Activated CD4-positive, CD25-positive, alpha-beta regulatory T cell (primary cell): ENCODE measurements at regions not wholly inside any gene's neighbourhood (a gene's known extent, or its start where the extent isn't known, plus 50 kb on each side); places are given as distances from the start of the nearest gene placed in this dataset.

Source experiments
- DNase-seq, 4 experiments: peaks; one replicate each; lab custom pipeline; 2025; lab: John Stamatoyannopoulos, UW

DNA sequence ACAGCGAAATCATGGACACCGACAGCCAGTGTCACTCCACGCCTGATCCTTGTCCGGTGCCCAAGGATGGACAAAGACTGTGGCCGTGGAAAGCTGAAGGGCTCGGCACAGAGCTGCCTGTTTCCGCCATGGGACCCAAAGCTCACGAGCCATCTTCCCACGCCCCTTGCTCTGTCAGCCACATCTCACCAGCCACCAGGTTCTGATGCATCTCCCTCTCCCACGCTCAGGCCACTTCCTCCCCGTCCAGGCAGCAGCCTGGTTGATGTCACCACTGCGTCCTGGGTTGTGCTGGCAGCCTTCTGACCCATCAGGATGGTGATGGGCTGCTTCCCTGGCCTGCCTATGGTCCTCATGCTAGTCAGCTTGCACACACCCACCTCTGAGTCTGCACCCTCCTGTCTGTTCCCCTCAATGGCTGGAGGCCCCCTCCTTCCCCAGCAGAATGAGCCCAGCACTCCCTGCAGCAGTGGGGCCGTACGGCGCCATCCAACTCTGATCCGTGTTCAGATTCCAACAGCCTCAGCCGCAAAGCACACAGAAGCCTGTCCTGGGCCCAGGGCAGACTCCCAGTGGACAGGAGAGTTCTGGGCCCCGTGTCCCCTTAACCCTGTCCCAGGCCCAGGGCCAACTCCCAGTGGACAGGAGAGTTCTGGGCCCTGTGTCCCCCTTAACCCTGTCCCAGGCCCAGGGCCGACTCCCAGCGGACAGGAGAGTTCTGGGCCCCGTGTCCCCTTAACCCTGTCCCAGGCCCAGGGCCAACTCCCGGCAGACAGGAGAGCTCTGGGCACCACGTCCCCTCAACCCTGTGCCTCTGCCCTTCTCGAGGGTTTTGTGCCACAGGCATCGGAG is 259.5 kb downstream of the BRD1 start:
- no peak for DNase-seq

DNA sequence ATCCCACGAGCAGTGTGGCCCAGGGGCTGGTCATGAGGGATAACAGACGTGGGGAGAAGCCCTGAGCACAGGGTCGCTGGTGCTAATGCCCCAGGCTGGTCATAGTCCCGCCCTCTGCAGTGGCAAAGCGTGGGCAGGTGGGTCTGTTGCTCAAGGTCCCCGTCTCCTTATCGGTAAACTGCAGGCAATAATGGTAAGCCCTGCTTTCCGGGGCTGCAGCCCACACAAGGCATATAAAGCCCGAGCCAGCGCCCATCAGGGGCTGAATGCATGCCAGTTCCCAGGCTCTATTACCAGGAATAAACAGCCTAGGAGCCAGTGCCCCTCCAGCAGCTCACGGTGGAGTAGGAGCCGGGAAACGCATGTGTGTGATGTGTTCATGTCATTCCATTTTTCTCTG is 261.0 kb downstream of the BRD1 start:
- no peak for DNase-seq

DNA sequence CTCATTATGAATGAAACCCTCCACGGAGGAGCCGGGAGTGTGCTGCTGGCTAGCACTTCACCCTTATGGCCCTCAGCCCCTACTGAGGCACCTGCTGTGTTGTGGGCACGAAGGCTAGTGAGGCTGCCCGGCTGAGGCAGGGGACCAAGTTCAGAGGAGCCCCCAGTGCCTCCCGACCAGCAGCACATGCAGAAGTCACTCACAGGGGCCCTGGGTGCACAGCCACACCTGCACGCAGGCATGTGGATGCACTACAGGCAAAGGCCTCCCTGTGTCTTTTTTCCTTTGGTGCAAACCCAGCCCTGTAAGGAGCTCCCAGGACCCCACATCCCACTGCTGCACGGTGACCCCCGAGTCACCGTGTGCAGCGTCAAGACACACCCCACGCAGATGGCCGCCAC is 261.5 kb downstream of the BRD1 start:
- DNase-seq = no peak

DNA sequence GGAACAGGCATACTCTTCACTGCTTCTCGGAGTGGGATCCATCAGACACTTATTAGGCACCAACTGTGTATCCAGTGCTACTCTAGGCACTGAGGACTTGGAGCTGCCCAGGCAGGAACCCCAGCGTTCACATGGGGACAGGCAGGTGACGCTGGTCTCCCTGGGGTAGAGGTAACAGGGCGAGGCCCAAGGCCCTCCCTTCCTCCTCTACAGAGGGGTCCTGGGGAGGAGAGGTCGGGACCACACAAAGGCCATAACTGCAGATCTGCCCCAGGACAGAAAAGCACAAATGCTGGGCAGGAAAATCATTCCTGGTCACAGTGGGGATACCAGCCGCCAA is 262.2 kb downstream of the BRD1 start:
- no peak for DNase-seq

DNA sequence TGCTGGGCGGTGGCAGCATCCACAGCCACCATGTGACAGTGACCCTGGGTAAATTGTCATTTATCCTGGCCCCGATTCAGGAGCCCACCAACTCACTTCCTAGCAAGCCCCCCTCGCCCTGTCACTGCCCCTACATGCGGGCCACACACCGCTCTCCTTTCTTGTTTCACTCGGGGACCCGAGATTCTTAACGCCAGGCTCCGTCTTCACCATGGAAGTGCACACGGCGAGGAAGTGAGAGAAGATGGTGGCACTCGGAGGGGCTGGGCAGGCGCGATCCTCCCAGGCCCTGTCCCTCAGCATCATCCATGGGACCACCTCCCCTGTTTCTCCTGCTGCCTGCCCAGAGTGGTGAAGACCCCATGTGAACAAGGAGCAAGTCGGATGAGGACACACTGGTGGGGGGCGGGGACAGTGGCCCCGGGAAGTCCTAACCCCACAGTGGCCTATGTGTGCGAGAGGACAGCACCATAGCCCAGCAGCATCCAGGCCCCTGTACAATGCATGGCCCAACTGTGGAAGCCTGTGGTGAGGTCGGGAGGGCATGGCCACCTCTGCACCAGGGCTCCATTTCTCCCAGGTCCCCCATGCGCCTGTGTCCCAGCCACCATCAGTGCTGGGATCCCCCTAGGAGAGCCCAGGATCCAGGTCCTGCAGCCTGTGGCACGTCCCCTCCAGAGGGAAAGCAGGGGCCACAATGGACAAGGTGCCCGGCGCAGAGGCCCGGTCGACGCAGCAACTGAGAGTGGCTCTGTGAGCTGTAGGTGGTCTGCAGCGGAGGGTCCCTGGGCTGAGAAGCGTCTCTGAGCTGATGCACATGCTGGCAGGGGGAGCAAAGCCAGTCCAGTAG is 262.8 kb downstream of the BRD1 start:
- DNase-seq = no peak

DNA sequence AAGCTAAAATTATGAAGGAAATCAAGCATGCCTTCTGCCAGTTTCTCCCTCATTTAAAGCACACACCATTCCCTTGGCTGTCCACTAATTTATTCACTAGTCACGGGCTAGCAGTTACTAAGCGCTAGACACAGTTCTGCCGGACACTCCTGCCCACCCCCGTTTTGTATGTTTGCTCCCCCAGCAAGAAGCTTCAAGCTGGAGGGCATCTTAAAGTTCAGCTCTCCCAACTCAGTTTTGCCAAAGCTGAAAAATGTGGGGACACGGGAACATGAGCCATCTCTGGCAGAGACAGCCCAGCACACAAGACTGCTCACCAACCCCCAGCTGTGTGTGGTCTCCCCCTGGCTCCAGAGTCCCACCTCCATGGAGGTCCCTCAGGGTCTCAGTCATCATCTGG is 263.6 kb downstream of the BRD1 start:
- no peak for DNase-seq

DNA sequence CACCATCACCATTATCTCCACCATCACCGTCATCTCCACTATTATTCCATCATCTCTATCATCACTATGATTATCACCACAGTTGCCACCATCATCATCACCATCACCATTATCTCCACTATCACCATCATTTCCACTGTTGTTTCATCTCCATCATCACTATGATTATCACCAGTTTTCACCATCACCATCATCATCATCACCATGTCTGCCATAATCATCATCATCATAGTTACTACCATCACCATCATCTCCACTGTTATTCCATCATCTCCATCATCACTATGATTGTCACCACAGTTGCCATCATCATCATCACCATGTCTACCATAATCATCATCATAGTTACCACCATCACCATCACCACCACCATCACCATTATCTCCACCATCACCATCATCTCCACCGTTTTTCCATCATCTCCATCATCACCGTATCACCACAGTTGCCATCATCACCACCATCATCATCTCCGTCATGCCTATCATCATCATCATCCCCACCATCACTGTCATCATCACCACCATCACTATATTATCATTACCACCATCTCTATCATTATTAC is 264.9 kb downstream of the BRD1 start:
- DNase-seq = no peak

DNA sequence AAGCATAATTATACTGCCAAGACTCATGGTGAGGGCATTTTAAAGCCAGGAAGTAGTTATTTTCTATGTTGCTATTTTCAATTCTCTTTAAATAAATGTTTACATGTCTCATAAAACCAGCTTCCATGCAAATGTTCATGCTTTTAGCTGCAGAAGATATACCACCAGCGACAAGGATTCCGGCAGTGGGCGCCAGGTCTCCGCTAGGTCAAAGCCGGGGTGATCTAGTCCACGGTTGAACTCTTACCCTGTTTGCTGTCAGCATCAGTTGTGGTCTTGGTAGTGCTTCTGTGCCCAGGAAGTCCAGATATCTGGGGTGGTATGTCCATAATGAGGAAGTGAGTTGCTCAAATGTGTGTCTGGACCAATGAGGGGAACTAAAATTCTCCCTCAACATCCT is 265.7 kb downstream of the BRD1 start:
- DNase-seq = no peak

DNA sequence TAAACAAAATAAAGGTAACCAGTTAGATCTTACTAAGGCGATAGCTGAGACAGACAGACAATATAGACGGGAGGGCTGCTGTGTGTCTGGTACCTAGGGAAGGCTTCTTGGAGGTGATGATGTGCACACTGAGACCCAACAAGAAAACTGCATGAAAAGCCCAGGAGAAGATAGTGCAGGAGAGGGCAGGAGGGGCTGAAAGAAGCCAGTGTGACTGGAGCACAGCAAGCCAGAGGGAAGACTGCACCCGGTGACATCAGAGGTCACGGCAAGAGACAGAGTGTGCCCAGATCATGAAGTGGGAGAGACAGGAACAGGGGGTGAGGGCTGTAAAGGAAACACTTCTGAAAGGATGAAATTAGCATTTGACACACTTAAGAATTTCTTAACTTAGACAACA is 266.3 kb downstream of the BRD1 start:
- DNase-seq = no peak

DNA sequence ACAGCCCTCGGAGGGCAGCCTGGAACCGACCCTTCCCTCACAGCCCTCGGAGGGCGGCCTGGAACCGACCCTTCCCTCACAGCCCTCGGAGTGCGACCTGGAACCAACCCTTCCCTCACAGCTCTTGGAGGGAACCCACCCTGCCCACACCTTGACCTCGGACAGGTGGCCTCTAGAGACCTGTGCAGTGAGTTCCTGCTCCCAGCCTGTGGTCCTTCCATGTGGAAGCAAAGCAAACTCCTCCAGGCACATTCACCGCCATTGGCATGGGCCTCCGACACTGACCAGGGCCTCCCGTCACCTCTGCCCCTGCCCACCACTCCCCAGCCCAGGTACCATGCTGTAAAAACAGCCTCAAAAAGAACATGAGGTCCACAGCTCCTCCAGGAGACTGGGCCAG is 272.1 kb downstream of the BRD1 start:
- DNase-seq = no peak

DNA sequence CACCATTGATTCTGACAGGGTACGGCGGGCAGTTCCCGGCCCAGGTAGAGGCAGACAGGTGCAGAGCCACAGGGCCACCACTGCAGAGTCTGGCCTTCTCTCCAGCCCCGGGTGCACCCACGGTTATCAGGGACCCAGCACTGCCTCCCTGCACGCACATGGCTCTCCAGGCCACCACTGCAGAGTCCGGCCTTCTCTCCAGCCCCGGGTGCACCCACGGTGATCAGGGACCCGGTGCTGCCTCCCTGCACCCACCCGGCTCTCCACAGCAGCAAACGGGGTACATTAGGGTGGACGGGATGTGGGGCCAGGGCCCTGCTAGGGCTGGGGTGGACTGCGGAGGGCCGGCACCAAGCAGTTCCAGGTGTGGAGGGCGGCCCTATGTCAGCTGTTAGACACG is 272.9 kb downstream of the BRD1 start:
- no peak for DNase-seq

DNA sequence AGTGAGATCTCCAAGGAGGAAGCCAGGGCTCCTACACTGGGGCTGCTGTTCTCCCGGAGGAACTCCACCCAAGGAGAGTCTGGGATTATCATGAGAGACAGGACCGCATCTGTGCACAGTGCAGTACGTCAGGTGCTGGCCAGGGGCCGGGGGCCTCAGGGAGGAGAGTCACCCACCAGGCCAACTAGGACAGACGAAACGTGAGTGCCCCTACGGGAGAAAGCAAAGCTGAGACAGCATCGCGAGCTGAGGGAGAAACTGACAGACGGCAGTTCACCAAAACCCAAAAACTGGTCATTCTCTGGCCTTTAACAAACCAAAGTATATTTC is 273.4 kb downstream of the BRD1 start:
- DNase-seq = no peak

DNA sequence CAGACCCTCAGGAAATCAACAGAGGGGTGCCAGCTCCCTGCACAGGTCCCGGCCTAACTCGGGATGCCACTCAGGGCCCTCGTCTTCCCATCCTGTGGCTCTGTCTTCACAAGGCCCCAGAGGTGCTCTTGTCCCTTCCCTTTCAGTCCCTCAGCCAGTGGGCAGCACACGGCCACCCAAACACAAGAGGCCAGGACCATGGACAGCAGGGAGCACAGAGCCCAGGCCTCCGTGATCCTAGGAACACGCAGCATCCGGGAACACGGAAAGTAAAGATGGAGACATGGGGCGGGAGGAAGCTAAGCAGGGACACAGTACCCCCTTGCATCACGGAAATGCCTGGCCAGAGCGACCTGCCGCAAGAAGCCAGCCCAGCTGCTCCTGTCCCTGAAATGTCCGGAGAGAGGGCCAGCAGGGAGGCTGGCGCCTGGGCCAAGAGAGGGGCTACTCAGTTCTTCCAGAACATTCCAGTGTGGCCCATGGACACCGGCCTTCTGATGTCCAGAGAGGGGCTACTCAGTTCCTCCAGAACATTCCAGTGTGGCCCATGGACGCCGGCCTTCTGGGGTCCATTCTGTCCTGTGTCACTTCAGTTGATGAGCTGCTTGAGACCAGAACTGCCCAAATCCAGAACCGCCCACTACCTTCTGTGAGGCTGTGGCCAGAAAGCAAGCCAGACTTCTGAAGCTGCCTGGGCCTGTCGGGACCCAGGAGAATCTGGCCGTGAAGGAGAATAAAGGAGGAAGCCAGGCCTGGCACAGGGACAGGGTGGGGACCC is 274.0 kb downstream of the BRD1 start:
- DNase-seq = no peak

DNA sequence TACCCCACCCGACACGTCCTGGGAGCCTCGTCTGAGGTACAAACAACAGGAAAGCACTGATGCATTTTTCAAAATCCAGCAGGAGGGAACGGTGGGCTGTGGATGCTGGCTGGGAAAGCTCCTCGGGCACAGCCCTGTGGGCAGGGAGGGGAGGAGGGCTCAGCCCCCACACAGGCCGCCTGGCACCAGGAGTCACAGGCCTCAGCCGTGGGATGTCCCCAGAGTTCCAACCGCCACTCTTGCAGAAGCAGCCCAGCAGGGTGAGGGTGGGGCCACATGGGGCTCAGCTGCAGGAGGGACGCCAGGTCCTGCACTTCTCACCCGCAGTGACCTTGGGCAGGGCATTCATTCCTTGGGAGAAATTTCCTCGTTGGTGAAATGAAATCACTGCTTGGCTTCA is 274.6 kb downstream of the BRD1 start:
- DNase-seq = no peak

DNA sequence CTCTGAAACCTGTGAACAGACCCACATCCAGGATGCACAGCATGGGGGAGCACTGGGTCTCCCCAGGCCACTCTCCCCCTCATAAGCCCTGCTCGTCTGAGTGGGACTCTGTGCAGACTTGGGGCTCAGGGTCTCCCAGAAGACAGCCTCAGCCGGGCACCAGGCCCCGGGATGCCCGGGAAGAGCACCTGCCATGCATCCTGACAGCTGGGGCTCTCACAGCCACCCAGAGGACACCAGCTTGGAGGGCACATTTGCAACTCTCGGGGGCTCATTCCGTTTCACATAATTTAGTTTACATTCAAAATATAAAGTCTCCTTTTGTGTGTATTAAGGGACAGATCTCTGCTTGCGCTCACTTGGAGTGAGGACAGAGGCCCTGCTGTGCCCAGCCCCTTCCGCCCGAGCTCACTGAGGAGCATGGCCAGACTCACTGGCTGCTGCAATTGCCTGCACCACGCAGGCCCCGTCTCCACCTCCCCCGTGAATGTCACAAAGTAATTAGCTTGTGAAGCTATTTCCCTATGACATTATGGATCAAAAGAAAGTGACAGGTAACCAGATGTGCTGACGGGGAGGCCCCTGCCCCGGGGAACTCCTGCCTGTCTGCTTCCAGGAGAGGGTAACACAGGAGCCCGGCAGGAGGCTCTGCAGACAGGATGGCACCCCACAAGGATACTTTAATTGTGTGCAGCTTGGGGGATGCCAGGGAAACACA is 275.6 kb downstream of the BRD1 start:
- DNase-seq = no peak

DNA sequence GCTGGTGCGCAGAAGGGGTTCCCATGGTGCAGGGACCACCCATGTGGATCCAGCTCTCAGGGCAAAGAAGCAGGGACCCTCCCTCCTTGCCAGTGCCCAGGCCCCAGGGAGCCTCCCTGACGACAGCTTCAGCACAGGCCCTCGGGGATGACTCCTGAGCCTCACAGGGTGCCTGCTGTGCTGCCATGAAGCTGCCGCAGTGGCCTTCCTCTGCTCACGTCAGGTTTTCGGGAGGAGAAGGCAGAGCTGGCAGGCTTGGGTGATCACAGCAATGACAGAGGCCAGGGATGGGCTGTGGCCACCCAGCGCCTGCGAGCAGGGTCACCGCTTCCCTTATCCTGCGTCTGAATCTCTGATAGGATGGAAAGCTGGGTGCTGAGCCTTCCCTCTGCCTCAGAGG is 276.2 kb downstream of the BRD1 start:
- DNase-seq = no peak

DNA sequence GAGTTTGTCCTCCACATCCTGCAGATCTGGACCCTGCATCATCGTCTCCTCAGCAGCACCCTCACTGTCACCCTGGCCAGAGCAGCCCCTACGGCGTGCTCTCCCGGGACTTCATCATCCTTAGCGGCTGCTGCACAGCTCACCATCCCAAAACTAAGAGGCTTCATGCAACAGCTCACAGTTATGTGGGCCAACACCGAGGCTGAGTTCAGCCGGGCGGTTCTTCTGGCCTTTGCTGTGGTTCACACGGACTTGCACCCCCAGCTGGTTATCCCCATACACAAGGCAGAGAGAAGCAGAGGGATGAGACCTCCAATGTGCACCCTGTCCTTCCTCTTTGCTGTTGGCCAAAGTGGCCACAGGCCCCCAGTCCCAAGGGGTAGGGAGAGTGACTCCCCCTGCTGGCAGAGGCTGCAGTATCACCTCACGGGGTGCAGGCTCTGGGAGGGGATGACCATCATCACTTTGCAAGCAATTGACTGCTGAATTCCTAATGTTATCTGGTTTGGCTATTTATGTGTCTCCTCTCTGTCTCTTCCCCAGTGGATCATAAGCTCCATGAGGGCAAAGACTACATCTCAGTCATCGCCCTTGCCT is 276.8 kb downstream of the BRD1 start:
- no peak for DNase-seq

DNA sequence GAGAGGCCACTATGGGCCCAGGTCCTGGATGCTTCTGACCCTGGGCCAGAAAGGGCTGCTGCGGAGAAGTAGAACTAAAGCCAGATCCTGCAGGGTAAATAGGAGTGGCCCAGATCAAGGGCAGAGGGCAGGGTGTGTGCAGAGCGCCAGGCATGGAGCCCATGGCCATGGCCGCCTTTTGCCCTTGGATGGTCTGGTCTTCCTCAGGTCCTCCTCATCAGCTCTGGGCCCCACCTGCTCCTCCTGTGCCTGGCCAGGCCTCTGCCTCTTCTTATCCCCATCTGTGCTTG is 277.6 kb downstream of the BRD1 start:
- DNase-seq = no peak

DNA sequence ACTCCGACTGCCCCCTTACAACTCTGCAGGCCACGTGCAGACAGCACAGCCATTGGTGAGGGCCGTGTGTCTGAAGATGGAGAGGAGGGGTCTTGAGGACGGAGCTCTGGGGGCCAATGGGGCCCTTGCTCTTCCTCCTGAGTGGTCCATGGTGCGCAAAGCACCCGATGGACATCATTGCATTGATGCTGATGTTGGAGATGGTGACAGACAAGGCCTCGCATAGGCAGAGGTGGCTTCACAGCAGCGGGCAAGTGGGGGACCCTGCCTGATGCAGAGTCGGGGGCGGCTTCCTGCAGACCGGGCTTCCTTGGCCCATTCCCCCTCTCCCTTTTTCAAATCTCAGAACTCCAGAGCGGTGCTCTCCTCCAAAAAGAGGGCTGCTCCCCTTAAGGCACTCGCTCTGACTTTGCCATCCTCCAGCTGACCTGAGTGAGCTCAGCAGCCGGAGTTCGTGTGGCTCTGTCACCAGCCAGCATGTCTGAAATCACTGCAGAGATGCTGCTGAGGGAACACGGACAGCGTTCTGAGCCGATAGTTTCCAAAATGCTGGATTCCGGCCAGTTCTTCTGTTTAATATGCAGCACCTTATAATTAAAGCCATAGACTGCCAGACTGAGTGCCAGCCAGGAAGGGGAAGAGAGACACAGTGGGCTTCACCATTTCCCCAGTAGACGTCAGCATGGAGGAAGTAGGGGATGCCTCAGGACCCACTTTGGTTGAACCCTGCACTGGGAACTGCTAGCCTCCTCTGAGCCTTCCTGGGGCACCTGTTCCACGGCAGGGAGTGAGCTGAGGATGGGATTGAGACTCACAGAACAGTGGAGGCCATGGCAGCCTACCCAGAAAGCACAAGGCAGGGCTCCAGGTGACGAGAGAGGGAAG is 278.2 kb downstream of the BRD1 start:
- DNase-seq = no peak

DNA sequence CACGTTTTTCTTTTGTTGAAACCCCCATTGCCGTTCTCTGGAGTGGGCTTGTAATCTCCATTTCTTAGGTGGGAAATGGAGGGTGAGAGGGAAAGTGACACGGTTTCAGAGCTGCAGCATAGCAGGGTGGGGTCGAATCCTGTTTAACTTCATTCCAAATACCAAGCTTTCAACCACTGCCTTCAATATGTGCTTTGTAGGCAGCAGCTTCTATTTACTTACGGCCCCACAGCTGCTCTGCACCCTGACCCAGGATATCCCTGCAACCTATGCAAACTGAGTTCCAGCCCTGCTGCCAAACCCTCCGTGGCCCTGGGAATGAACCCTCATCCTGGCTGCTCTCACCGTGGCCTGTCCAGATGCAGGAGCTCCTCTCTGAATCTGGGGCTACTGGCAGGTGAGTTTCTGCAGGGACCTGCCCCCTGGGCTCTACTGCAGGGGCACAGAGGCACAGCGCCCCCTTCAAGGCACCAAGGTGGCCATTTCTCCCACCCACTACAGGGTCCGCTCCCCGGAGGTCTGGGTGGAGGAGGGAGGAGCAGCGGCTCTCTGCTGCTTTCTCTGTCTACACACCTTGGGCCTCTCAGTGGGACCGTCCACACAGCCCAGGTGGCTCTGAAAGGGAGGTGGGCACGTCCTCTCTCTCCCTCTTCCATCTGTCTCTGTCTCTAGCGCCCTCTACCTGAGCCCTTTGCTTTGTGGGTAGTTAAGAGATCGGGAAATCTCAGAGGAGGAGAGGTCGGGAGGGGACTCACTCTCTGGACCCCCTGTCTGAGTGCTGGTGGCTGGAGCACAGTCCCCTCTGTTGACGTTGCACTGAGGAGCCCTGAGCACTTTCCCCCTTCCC is 279.1 kb downstream of the BRD1 start:
- DNase-seq = no peak
